HFFc6 (cell line): ENCODE measurements at regions not wholly inside any gene's neighbourhood (a gene's known extent, or its start where the extent isn't known, plus 50 kb on each side); places are given as distances from the start of the nearest gene placed in this dataset.
A peak's percentile ranks its signal among the peaks of the same experiment; 100 is the strongest.

Source experiments
- DNase-seq: peaks from one replicate; pipeline ENCODE4 v3.0.0-alpha.2; 2018
- H3K27ac Mint-ChIP-seq: 2 replicates; pipeline ENCODE4 v1.8.0; 2020; ENCODE audit warnings: mild to moderate bottlenecking, mixed read lengths
- H3K27me3 Mint-ChIP-seq: 2 replicates; pipeline ENCODE4 v1.8.0; 2021; ENCODE audit warnings: mild to moderate bottlenecking, moderate library complexity, mixed read lengths; ENCODE audit not compliant: insufficient read depth
- H3K36me3 Mint-ChIP-seq: 2 replicates; pipeline ENCODE4 v1.8.0; 2021; ENCODE audit warnings: low read depth, mixed read lengths
- H3K4me1 Mint-ChIP-seq: 2 replicates; pipeline ENCODE4 v1.8.0; 2020; ENCODE audit warnings: low read depth, mixed read lengths
- H3K4me3 Mint-ChIP-seq: 2 replicates; pipeline ENCODE4 v1.8.0; 2020; ENCODE audit warnings: mild to moderate bottlenecking, moderate library complexity, mixed read lengths
- H3K9me3 Mint-ChIP-seq: 2 replicates; pipeline ENCODE4 v1.8.0; 2020; ENCODE audit warnings: mild to moderate bottlenecking, mixed read lengths
- TF ChIP-seq, protein P1 (sequence below): fragments of 200-600 bp; sonication (generic); IDR thresholded peaks from 2 replicates; pipeline ENCODE4 v1.5.0; 2021; ENCODE audit warnings: antibody characterized with exemption, mild to moderate bottlenecking

DNA sequence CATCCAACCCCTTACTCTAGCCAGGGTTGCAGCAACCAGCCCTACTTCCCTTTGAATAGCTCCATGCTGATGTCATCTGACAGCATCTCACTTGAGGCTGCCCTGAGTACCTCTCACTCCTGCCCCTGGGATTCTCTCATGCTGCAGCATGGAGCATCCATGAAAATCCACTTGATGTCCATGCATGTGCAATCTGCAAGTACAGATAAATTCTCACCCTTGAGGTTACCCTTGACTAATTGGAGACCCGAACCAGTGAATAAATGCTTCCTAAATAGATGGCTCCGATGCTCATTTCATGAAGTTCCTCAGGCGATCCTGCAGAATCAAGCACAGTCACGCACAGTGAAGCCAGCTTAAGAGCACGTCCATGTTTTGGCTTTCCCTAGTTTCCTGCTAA, 298.3 kb downstream of the RBM43 start:
- Mint-ChIP-seq H3K27ac (no peak overlapping the region), H3K9me3 (peaks cover 12% of the 10 kb centered on the region), H3K27me3 (no peaks in the 10 kb centered on the region; the same call in none of the 2 replicates), H3K36me3 (peaks cover 12% of the 10 kb centered on the region), H3K4me1 (no peaks in the 10 kb centered on the region), H3K4me3 (no peak overlapping the region)
- TF ChIP-seq, protein P1, sequence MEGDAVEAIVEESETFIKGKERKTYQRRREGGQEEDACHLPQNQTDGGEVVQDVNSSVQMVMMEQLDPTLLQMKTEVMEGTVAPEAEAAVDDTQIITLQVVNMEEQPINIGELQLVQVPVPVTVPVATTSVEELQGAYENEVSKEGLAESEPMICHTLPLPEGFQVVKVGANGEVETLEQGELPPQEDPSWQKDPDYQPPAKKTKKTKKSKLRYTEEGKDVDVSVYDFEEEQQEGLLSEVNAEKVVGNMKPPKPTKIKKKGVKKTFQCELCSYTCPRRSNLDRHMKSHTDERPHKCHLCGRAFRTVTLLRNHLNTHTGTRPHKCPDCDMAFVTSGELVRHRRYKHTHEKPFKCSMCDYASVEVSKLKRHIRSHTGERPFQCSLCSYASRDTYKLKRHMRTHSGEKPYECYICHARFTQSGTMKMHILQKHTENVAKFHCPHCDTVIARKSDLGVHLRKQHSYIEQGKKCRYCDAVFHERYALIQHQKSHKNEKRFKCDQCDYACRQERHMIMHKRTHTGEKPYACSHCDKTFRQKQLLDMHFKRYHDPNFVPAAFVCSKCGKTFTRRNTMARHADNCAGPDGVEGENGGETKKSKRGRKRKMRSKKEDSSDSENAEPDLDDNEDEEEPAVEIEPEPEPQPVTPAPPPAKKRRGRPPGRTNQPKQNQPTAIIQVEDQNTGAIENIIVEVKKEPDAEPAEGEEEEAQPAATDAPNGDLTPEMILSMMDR: no peak
- no peak for DNase-seq

DNA sequence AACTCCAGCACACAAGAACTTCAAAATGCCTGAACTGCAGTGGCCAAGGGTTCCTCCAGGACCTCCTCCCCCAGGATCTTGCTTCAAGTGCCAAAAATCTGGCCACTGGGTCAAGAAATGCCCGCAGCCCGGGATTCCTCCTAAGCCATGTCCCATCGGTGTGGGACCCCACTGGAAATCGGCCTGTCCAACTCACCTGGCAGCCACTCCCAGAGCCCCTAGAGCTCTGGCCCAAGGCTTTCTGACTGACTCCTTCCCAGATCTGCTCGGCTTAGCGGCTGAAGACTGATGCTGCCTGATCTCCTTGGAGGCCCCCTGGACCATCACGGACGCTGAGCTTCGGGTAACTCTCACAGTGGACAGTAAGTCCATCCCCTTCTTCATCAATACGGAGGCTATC, 306.4 kb downstream of the RBM43 start:
- no peak overlapping the region for H3K27ac Mint-ChIP-seq

DNA sequence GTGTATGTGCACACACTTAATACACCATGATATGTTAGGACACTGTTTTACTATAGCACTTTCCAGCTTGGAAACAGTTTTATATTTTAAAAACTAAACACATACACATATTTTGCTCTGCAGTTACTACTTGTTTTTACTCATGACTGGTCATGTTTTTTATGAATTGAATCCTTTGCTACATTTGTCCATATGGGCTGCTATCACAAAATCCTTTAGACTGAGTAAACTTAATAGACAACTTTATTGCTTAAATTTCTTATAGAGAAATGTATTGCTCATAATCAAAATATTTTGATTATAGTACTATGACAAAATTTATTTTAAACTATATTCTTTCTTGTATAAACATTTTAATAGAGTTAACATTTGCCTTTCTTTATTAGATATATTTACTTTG, 314.8 kb downstream of the RBM43 start:
- TF ChIP-seq, protein P1: no peak
- Mint-ChIP-seq H3K4me1 (no peaks in the 10 kb centered on the region), H3K9me3 (no peaks in the 10 kb centered on the region), H3K4me3 (no peak overlapping the region), H3K36me3 (no peaks in the 10 kb centered on the region), H3K27ac (no peak overlapping the region), H3K27me3 (peaks cover 2% of the 10 kb centered on the region; the same call in 1 of the 2 replicates)
- DNase-seq: no peak

More for the DNA sequence above, 306.4 kb downstream of the RBM43 start:
- TF ChIP-seq, protein P1: no peak
- peaks cover 6% of the 10 kb centered on the region; the same call in 1 of the 2 replicates for H3K4me1 Mint-ChIP-seq
- DNase-seq: no peak
- H3K4me3 Mint-ChIP-seq: no peak overlapping the region
- peaks cover 12% of the 10 kb centered on the region for H3K36me3 Mint-ChIP-seq
- H3K27me3 Mint-ChIP-seq: peaks cover 10% of the 10 kb centered on the region
- H3K9me3 Mint-ChIP-seq: peaks cover 10% of the 10 kb centered on the region

DNA sequence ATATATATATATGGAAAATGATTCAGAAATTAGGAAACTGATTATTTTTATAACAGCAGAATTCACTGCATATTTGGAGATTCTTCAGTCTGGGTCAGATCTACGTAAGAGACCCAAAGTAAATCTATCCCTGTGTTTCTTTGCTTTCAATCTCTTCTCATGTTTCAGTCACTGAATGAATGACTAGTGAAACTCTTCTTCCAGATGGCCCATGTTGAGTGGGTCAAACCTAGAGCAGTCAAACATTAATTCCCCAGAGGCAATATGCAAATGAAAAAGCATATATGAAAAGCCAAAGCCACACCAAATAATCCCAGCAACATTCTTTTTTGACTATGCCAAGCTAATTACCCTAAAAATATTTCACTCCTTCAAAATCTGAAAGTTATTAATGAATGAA, 317.3 kb downstream of the RBM43 start:
- no peaks in the 10 kb centered on the region for H3K9me3 Mint-ChIP-seq
- H3K36me3 Mint-ChIP-seq: no peaks in the 10 kb centered on the region
- no peak for DNase-seq
- no peak overlapping the region for H3K27ac Mint-ChIP-seq
- TF ChIP-seq, protein P1: no peak
- H3K4me1 Mint-ChIP-seq: no peaks in the 10 kb centered on the region; the same call in 1 of the 2 replicates
- H3K27me3 Mint-ChIP-seq: no peaks in the 10 kb centered on the region; the same call in 1 of the 2 replicates
- H3K4me3 Mint-ChIP-seq: no peak overlapping the region

DNA sequence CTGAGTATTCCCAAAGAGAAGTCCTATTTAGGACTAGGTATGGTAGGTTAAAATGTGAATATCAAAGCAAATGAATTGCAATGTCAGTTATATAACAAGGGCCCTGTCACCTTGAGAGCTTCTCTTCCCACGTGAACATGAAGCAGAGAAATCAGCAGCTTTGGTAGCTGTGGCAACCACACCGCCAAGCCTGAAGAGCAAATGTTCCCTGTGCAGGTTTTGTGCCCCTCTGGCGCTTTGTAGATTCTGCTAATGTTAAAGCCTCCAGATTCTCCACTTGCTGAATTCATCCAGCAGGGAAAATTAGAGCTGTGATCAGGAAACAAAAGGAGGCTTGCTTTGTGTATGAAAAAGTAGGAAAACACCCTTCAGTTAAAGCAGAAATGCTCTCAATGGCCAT, 322.6 kb downstream of the RBM43 start:
- no peaks in the 10 kb centered on the region for H3K36me3 Mint-ChIP-seq
- DNase-seq: no peak
- H3K27ac Mint-ChIP-seq: no peak overlapping the region
- H3K4me1 Mint-ChIP-seq: peaks cover 23% of the 10 kb centered on the region
- H3K4me3 Mint-ChIP-seq: no peak overlapping the region
- H3K27me3 Mint-ChIP-seq: no peaks in the 10 kb centered on the region; the same call in 1 of the 2 replicates
- no peaks in the 10 kb centered on the region for H3K9me3 Mint-ChIP-seq
- TF ChIP-seq, protein P1: no peak

DNA sequence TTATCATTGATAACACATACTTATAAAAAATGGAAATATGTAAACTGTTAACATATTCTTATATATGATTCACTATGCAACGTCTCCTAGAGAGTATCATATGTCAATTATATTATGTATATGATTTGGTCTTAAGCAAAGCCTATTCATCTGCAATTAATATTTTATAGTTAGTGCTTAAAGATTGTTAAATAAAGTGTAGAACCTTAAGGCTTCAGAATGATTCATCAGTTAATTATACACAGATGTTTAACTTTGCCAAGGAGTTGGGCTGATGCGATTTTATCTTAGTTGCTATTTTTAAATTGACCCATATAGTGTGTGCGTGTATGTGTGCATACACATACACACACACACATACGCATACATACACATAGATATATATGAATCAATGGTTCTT, 323.1 kb downstream of the RBM43 start:
- no peak overlapping the region for H3K27ac Mint-ChIP-seq
- H3K9me3 Mint-ChIP-seq: no peaks in the 10 kb centered on the region
- H3K36me3 Mint-ChIP-seq: no peaks in the 10 kb centered on the region
- DNase-seq: peak; percentile 53
- H3K27me3 Mint-ChIP-seq: no peaks in the 10 kb centered on the region; the same call in 1 of the 2 replicates
- TF ChIP-seq, protein P1: no peak
- peaks cover 23% of the 10 kb centered on the region for H3K4me1 Mint-ChIP-seq
- H3K4me3 Mint-ChIP-seq: no peak overlapping the region
